ENCODE measurements at regions not wholly inside any gene's neighbourhood (a gene's known extent, or its start where the extent isn't known, plus 50 kb on each side); places are given as distances from the start of the nearest gene placed in this dataset.

- no peak for DNase-seq (ENCODE audit: low read depth)
- no peak overlapping the region for H3K4me3 ChIP-seq (ENCODE audit: low read depth, low read length)
- TF ChIP-seq CTCF (IDR thresholded peaks at IDR 0.05; ENCODE audit: insufficient read depth, low read depth, low read length, missing control alignments), result no peak
Measured at GRCh38 chr14:49364752-49365117, 221.4 kb downstream of the RPS29 start.

DNA sequence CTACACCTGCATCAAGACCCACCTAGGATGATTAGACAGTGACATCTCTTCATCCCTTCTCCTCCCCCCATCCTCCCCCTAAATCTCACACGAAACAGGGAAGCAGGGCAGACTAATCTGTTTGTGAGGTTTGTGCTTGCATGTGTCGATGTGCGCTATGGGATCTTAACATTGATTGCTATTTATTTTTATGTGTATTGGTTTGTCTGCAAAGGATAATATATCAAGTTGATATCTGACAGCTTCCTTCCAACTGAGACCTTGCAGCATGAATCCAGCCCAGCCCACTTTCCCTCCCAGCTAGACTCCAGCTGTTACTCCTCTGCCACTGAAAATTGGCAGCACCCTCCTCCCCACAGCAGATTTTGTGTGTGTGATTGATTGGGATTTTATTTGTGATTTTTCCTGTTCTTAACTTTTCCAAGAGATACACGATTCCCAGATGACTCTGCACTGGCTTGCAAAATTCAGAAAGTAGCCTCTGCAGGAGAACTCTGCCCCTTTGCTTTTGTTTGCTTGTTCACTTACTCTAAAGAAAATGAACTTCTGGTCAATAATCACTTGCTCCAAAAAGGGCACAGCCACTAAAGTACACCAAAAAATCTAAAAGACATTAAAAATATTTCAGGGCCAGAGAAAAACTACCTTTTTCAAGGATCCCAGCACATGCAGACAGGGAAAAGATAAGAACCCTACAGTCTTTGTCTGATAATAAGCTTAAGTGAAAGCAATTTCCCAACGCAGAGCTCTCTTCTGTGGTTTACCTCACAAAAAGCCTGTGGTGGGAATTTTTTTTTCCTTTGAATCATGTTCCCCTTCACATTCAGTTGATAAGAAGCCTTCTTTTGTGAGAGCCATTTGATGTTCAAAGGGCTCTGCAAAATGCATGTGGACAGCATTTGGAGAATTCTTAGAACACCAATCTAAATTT, 222.1 kb downstream of the RPS29 start:
- no peak overlapping the region for H3K4me3 ChIP-seq (ENCODE audit: low read depth, low read length)
- no peak for DNase-seq (ENCODE audit: low read depth)
- TF ChIP-seq CTCF (IDR thresholded peaks at IDR 0.05; ENCODE audit: insufficient read depth, low read depth, low read length, missing control alignments), result no peak

GRCh38 chr14:49362916-49363315, 223.3 kb downstream of the RPS29 start:
- no peak for TF ChIP-seq CTCF (IDR thresholded peaks at IDR 0.05; ENCODE audit: insufficient read depth, low read depth, low read length, missing control alignments)
- H3K4me3 ChIP-seq (ENCODE audit: low read depth, low read length), result no peak overlapping the region
- DNase-seq (ENCODE audit: low read depth), result no peak

DNA sequence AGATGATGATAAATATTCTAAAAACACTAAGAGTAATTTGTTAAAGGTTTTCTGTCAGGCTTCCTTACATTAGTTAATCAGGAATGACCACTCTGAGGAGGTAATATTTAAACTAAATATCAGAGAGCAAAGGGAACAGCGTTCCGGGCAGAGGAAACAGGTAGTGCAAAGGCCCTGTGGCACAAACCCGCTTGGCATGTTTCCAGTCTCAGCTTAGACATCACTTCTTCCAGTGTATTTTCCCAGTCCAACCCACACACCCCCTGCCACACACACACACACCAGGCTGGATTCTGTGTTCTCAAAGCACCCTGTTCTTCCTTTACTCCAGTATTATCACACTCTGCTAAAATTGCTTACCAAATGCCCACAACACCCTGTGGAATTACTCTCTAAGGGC, 247.1 kb downstream of the RPS29 start:
- no peak overlapping the region for H3K4me3 ChIP-seq (ENCODE audit: low read depth, low read length)
- DNase-seq (ENCODE audit: low read depth), result no peak
- TF ChIP-seq CTCF (IDR thresholded peaks at IDR 0.05; ENCODE audit: insufficient read depth, low read depth, low read length, missing control alignments), result no peak

GRCh38 chr14:49319810-49320209, 266.4 kb downstream of the RPS29 start:
- TF ChIP-seq CTCF (IDR thresholded peaks at IDR 0.05; ENCODE audit: insufficient read depth, low read depth, low read length, missing control alignments), result no peak
- no peak overlapping the region for H3K4me3 ChIP-seq (ENCODE audit: low read depth, low read length)
- no peak for DNase-seq (ENCODE audit: low read depth)

DNA sequence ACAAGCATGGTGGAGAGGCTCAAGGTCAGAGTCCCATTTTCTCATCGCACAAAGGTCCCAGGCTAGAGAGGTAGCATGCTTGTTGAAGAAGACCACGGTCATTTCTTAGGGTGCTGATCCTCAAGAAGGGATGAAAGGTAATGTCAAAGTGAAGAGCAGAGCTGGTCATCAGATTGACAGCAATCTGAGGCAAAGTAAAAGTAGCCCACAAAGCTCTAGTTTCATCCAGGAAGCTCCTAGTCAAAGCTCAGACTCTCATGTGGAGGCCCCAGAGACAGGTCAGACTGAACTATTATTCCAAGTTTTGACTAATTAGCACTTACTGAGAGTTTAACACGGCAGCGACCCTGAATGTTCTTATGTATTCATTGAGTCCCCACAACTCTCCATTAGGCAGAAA, 270.6 kb downstream of the RPS29 start:
- H3K4me3 ChIP-seq (ENCODE audit: low read depth, low read length), result no peak overlapping the region
- peak; percentile 1 for DNase-seq (ENCODE audit: low read depth)
- TF ChIP-seq CTCF (IDR thresholded peaks at IDR 0.05; ENCODE audit: insufficient read depth, low read depth, low read length, missing control alignments), result no peak

DNA sequence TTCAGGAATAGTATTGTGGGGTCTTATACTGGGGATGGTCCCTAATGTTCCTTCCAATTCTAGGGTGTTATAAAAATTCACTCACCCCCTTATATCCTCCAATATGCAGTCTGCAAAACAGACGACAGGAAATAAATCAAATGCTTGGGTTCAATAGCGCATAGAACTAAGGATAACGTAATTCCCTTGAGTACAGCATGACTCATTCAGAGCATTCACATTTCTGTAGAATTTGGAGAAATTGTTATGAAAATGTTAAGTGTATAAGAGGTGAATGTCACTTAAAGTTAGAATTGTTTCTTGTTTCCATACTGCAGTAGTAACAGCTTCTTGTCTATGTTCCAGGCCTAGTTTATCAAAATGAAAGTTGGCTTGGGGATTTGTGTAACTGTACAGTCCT, 271.4 kb downstream of the RPS29 start:
- no peak for DNase-seq (ENCODE audit: low read depth)
- TF ChIP-seq CTCF (IDR thresholded peaks at IDR 0.05; ENCODE audit: insufficient read depth, low read depth, low read length, missing control alignments), result no peak
- H3K4me3 ChIP-seq (ENCODE audit: low read depth, low read length), result no peak overlapping the region
